GM13977 (cell line): ENCODE measurements at regions not wholly inside any gene's neighbourhood (a gene's known extent, or its start where the extent isn't known, plus 50 kb on each side); places are given as distances from the start of the nearest gene placed in this dataset.

Source experiments
- DNase-seq: peaks from one replicate; pipeline ENCODE4 v3.0.0; 2012; ENCODE audit warnings: low spot score
- CTCF ChIP-seq: IDR thresholded peaks from 2 replicates; pipeline ENCODE4 v1.5.1; 2012; ENCODE audit warnings: mild to moderate bottlenecking, control low read depth; ENCODE audit not compliant: insufficient read depth; ENCODE audit errors: extremely low read depth, missing control alignments
- in situ Hi-C: fragments of 300-500 bp; cut with MboI; formaldehyde crosslinking; loops from one replicate; pipeline ENCODE4 v1.12.0; 2022; ENCODE audit warnings: low sequenced_read_pairs, low pct_unique_long_range_greater_than_20kb, mixed read lengths, inconsistent platforms; ENCODE audit not compliant: unreplicated experiment

GRCh38 chr6:142602972-142603371 is 301.2 kb downstream of the ADGRG6 start:
- in situ Hi-C loops, result no loop called here
- TF ChIP-seq CTCF, result no peak
- no peak for DNase-seq

DNA sequence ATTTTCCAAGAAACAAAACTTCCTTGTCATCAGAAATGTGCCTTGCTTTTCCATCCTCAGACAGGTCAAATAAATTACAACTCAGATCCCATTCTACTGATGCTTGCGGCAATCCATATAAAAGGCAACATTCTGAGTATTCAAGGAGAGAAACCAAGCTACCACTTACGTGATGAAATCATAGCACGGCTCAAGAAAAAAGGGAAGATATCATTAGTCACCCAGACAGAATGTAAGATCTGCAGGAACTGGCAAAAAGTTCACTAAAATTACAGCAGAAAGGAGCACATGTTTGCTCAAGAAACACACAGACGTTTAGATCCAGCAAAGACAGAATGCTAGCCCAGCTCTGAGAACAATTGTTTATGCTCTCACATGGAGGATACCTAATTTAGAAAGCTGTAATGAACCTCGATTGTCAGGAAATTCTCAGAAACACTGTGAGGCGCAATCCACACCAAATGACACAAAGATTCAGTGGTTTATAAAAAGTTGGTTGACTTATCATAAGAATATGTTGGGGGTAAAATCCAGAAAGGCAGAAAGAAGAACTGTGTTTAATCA is 304.2 kb downstream of the ADGRG6 start:
- no peak for DNase-seq
- TF ChIP-seq CTCF, result no peak
- in situ Hi-C loops, result no loop called here

DNA sequence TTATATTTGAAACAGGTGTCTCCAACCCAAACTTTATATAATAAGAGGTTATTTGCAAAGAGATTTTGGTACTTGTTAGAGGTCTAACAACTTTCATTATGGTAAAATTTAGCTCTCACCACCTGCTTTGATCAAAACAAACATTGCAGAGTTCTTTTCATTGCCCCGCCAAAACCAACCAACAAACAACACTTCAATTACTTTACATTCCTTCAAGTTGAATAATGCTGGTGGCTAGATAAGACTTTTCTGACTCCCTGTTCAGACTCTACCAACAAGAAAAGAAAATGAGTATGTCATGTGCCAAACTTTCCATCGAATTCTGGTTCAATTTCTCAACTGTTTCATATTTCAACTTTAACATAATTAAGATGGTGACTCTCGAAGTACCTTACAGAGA is 311.1 kb downstream of the ADGRG6 start:
- in situ Hi-C loops, result no loop called here
- DNase-seq, result no peak
- no peak for TF ChIP-seq CTCF

DNA sequence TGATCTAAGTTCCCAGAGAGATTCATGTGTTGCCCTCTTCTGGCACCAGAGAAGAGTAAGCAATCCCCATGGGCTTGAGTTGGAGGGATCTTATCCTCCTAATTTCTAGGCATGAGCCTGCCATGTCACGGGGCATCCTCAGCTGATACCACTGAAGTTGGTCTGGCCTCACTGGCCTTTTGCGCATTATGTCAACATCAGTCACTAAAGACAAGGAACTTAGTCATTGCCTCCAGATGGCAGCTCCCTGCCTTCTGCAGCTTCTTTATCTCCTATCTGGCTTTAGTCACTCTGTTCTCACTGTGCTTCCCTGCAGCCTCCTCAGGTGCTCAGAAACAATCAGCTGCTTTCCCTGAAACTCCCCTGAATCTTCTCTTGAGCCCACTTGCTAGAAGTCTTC is 312.2 kb downstream of the ADGRG6 start:
- no peak for DNase-seq
- in situ Hi-C loops, result no loop called here
- TF ChIP-seq CTCF, result no peak

- DNase-seq, result no peak
- in situ Hi-C loops, result no loop called here
- TF ChIP-seq CTCF, result no peak
Measured at GRCh38 chr6:142617158-142617557, 315.4 kb downstream of the ADGRG6 start.

GRCh38 chr6:142621822-142622221 is 320.0 kb downstream of the ADGRG6 start:
- in situ Hi-C loops, result no loop called here
- TF ChIP-seq CTCF, result no peak
- DNase-seq, result no peak
